Activated naive CD8-positive, alpha-beta T cell treated with anti-CD3 and anti-CD28 coated beads, Interleukin-2, amount 10 ng/mL, durations not matched to agents 7 days and 5 days (primary cell): ENCODE measurements at regions not wholly inside any gene's neighbourhood (a gene's known extent, or its start where the extent isn't known, plus 50 kb on each side); places are given as distances from the start of the nearest gene placed in this dataset.

Source experiments
- ATAC-seq: fragments of 150-1000 bp; cut with Tn5 transposase; one replicate; pipeline ENCODE4 v1.10.0; 2021; ENCODE audit warnings: low read depth, moderate library complexity
- POLR2A ChIA-PET: fragments of 350-600 bp; sonication (Branson Sonifier 250); formaldehyde crosslinking; loops from one replicate; lab custom pipeline; 2021; ENCODE audit warnings: antibody characterized with exemption; lab: Charles Lee
- DNase-seq: peaks from one replicate; pipeline ENCODE4 v3.0.0; 2021
- H3K27ac Mint-ChIP-seq: one replicate; pipeline ENCODE4 v1.8.0; 2022; ENCODE audit warnings: mild to moderate bottlenecking, mixed read lengths
- H3K27me3 Mint-ChIP-seq: one replicate; pipeline ENCODE4 v1.8.0; 2022; ENCODE audit warnings: mild to moderate bottlenecking, moderate library complexity, mixed read lengths
- H3K36me3 Mint-ChIP-seq: one replicate; pipeline ENCODE4 v1.8.0; 2021; ENCODE audit warnings: mild to moderate bottlenecking, mixed read lengths
- H3K4me1 Mint-ChIP-seq: one replicate; pipeline ENCODE4 v1.8.0; 2021; ENCODE audit warnings: mixed read lengths
- H3K4me3 Mint-ChIP-seq: one replicate; pipeline ENCODE4 v1.8.0; 2022; ENCODE audit warnings: mild to moderate bottlenecking, moderate library complexity, mixed read lengths
- H3K9me3 Mint-ChIP-seq: one replicate; pipeline ENCODE4 v1.8.0; 2021; ENCODE audit warnings: mixed read lengths

- Mint-ChIP-seq H3K9me3 (peaks cover 4% of the 10 kb centered on the region), H3K36me3 (no peaks in the 10 kb centered on the region), H3K27me3 (peaks cover 2% of the 10 kb centered on the region), H3K4me3 (no peak overlapping the region), H3K4me1 (no peaks in the 10 kb centered on the region), H3K27ac (no peak overlapping the region)
- no peak for DNase-seq
- POLR2A ChIA-PET, result no interaction called here
- ATAC-seq, result no peak
Measured at GRCh38 chr19:31085125-31085524, 264.1 kb downstream of the TSHZ3 start.

DNA sequence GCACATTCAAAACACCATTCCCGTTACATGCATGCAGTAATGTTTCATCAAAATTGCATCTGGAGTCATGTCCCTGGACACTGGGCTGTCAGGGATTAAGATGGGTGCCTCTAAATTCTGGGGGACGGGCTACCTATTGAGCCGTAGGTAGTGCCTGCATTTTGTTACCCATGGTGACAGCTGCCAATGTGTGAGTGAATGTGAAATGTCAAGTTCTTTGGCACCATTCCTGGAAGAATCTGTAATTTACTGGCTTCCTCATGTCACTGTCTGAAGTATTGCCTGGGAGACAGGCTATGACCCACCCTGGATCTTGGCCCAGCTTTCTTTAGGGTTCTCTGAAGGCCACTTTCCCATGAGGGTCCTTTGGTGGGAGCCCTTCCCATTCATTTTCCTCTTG, 266.1 kb downstream of the TSHZ3 start:
- Mint-ChIP-seq H3K27me3 (peaks cover 6% of the 10 kb centered on the region), H3K36me3 (no peaks in the 10 kb centered on the region), H3K9me3 (peaks cover 4% of the 10 kb centered on the region), H3K4me1 (no peaks in the 10 kb centered on the region), H3K27ac (no peak overlapping the region), H3K4me3 (no peak overlapping the region)
- POLR2A ChIA-PET, result no interaction called here
- no peak for DNase-seq
- ATAC-seq, result no peak

DNA sequence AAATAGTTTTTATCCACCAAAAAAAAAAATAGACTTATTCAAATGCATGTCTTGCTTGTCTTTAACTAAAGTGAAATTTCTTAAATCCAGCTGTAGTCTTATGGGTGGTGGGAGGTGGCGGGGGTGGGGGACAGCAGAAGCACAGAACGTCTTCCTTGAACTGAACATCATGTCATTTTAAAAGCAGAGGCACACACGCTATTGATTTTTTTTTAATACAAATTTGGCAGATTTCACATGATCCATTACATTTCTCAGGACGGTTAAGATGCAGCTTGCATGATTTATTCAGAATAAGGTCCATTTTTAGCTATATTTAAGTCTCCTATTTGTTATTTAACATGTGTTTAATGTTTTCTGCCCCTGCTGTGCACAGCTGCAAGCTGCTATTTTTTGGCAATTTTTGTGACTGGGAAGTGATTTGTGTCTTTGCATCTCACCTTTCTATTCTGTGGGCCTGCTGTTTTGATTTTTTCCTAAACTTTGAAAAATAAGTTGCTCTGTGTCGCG, 274.0 kb downstream of the TSHZ3 start:
- H3K4me1 Mint-ChIP-seq, result no peaks in the 10 kb centered on the region
- POLR2A ChIA-PET, result no interaction called here
- DNase-seq, result no peak
- H3K27ac Mint-ChIP-seq, result no peak overlapping the region
- H3K27me3 Mint-ChIP-seq, result peaks cover 35% of the 10 kb centered on the region
- H3K4me3 Mint-ChIP-seq, result no peak overlapping the region
- no peaks in the 10 kb centered on the region for H3K36me3 Mint-ChIP-seq
- no peak for ATAC-seq
- no peaks in the 10 kb centered on the region for H3K9me3 Mint-ChIP-seq

DNA sequence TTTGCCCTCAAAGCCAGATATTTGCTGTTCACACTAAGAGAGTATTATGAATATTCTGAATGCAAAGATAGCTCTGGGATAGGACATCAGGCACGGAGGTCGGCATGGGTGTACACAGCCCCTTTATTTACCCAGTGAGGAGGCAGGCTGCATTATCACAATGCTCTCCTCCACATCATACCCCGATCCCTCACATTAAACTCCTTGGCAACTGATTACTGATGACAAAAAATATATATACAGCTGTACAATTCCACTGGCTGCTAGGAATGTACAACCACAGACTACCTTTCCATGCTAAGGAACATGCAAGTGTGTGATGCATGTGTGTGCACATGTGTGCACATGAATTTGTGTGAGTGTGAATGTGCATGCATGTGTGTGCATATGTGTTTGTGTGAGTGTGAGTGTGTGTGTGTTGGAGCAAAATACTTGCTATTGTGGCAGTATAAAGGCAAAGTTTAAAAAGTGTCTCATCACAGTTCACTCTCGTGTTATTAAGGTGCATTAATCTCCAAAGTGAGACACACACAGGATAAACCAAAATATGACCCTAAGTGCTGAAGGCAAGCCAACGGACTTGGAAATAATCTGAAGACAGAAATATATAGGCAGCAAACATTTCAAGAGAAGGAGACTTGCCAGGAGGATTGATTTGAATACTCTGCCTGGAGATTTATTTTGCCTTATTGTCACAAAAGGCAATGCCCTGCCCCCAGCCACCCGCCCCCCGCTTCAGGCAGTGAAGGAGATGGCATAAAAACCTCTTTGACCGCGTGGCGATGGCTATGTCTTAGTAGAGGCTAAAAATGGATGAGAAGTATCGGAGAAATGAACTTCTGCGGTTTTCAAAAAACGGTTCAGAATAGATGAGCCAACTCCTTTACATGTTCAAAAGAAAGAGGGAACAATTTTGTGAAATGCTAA, 274.8 kb downstream of the TSHZ3 start:
- ATAC-seq (no peak), DNase-seq (no peak)
- Mint-ChIP-seq H3K36me3 (no peaks in the 10 kb centered on the region), H3K27ac (no peak overlapping the region), H3K4me3 (no peak overlapping the region), H3K27me3 (peaks cover 31% of the 10 kb centered on the region), H3K4me1 (no peaks in the 10 kb centered on the region), H3K9me3 (no peaks in the 10 kb centered on the region)
- POLR2A ChIA-PET, result no interaction called here

- Mint-ChIP-seq H3K27ac (no peak overlapping the region), H3K9me3 (no peaks in the 10 kb centered on the region), H3K27me3 (peaks cover 30% of the 10 kb centered on the region), H3K36me3 (no peaks in the 10 kb centered on the region), H3K4me1 (no peaks in the 10 kb centered on the region), H3K4me3 (no peak overlapping the region)
- ATAC-seq (no peak), DNase-seq (no peak)
- POLR2A ChIA-PET, result no interaction called here
Measured at GRCh38 chr19:31073485-31074198, 275.6 kb downstream of the TSHZ3 start.

DNA sequence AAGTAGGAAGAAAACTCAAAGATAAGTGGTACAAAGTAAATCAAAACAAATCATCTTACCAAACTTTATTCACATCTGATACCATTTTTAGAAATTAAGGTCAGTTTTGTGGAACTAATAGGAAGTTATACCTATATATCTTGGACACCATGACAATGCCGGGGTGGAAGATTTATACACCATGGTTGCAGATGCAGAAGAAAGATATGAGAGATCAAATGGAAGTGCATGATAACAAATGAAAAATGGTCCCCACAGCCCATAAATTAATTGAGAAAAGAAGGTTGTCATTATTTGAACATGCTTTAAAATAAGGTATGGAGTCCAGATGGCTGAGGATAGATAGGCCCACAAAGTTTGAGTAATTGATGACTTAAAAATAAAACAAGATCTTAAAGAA, 276.8 kb downstream of the TSHZ3 start:
- peaks cover 30% of the 10 kb centered on the region for H3K27me3 Mint-ChIP-seq
- no peak for ATAC-seq
- H3K4me3 Mint-ChIP-seq, result no peak overlapping the region
- no peaks in the 10 kb centered on the region for H3K4me1 Mint-ChIP-seq
- no peaks in the 10 kb centered on the region for H3K9me3 Mint-ChIP-seq
- H3K36me3 Mint-ChIP-seq, result no peaks in the 10 kb centered on the region
- no peak for DNase-seq
- no peak overlapping the region for H3K27ac Mint-ChIP-seq
- POLR2A ChIA-PET, result no interaction called here

GRCh38 chr19:31071136-31071855, 277.9 kb downstream of the TSHZ3 start:
- POLR2A ChIA-PET, result no interaction called here
- no peak for ATAC-seq

DNA sequence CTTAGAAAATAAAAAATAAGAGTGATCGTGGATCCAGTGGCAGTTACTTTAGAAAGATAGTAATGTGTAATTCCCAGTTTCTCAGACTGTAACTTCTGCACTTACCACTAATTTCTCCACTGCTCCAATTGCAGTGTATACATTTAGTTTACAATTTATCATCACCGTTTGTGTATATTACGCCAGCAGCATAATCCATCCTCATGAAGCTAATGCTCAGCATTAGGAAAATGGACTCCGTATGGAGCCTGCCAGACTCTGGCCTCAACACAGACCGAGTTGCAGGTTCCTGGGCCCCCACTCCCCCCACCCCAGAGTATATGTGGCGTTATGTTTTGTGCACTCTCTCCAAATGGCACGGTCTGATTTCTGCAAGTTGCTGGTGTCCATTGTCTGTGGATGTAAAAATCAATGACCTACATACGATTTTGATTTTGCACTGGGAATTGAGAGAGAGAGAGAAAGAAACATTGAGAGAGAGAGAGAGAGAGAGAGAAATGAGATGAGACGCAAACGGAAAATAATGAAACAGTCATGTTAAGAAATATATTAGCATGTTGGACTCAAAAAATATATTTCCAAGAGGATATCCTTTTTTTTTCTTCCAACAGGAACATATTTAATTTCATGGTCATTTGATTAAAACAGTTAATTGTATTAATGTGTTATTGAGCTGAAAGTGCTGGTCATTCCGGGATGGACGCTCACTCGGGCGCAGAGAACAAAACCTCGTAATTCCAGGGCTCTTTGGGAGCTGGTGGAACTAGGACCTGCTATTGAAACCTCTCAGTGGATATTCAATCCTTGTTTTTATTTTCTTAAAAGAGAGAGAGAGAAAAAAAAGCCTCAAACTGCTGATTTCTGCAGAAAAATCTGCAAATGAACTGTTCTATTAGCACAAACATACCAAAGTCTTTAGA, 278.8 kb downstream of the TSHZ3 start:
- Mint-ChIP-seq H3K9me3 (no peaks in the 10 kb centered on the region), H3K4me3 (no peak overlapping the region), H3K27ac (no peak overlapping the region), H3K27me3 (peaks cover 30% of the 10 kb centered on the region), H3K36me3 (no peaks in the 10 kb centered on the region), H3K4me1 (no peaks in the 10 kb centered on the region)
- DNase-seq (no peak), ATAC-seq (no peak)
- POLR2A ChIA-PET, result no interaction called here

More at GRCh38 chr19:31071136-31071855, 277.9 kb downstream of the TSHZ3 start:
- Mint-ChIP-seq H3K27me3 (peaks cover 30% of the 10 kb centered on the region), H3K36me3 (no peaks in the 10 kb centered on the region), H3K27ac (no peak overlapping the region), H3K4me1 (no peaks in the 10 kb centered on the region), H3K9me3 (no peaks in the 10 kb centered on the region), H3K4me3 (no peak overlapping the region)
- DNase-seq, result no peak

- Mint-ChIP-seq H3K36me3 (no peaks in the 10 kb centered on the region), H3K27me3 (peaks cover 21% of the 10 kb centered on the region), H3K4me1 (no peaks in the 10 kb centered on the region), H3K27ac (no peak overlapping the region), H3K4me3 (no peak overlapping the region), H3K9me3 (no peaks in the 10 kb centered on the region)
- POLR2A ChIA-PET, result no interaction called here
- DNase-seq (no peak), ATAC-seq (no peak)
Measured at GRCh38 chr19:31068268-31068667, 281.0 kb downstream of the TSHZ3 start.

DNA sequence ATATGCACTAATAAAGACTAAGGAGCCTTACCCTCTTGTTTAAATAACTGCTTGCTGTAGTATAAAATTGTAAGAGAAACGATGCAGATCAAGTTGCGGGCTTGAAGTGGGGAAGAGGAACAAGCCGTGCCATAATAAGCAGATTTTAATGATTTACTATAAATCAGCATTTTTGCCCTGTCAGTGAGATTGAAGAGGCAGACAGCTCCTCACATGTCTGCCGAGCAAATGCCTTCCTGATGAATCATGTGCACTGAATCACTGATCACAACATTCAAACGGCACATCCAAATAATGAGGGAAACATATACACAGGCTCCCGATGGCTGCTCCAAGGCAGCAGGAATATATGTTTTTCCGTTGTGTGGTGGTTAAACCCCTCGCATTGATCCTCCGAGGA, 282.9 kb downstream of the TSHZ3 start:
- DNase-seq (no peak), ATAC-seq (no peak)
- Mint-ChIP-seq H3K36me3 (no peaks in the 10 kb centered on the region), H3K9me3 (peaks cover 2% of the 10 kb centered on the region), H3K4me1 (no peaks in the 10 kb centered on the region), H3K4me3 (no peak overlapping the region), H3K27ac (no peak overlapping the region), H3K27me3 (peaks cover 3% of the 10 kb centered on the region)
- POLR2A ChIA-PET, result no interaction called here

- ATAC-seq, result no peak
Measured at GRCh38 chr19:31064491-31064890, 284.7 kb downstream of the TSHZ3 start.

GRCh38 chr19:31058676-31059340, 290.4 kb downstream of the TSHZ3 start:
- Mint-ChIP-seq H3K27ac (no peak overlapping the region), H3K9me3 (peaks cover 10% of the 10 kb centered on the region), H3K4me1 (no peaks in the 10 kb centered on the region), H3K4me3 (no peak overlapping the region), H3K27me3 (no peaks in the 10 kb centered on the region), H3K36me3 (no peaks in the 10 kb centered on the region)
- no peak for DNase-seq
- POLR2A ChIA-PET, result no interaction called here
- no peak for ATAC-seq

More at GRCh38 chr19:31064491-31064890, 284.7 kb downstream of the TSHZ3 start:
- peaks cover 10% of the 10 kb centered on the region for H3K9me3 Mint-ChIP-seq
- DNase-seq, result no peak
- no peak overlapping the region for H3K27ac Mint-ChIP-seq
- no peaks in the 10 kb centered on the region for H3K27me3 Mint-ChIP-seq
- POLR2A ChIA-PET, result no interaction called here
- H3K4me1 Mint-ChIP-seq, result no peaks in the 10 kb centered on the region
- no peaks in the 10 kb centered on the region for H3K36me3 Mint-ChIP-seq
- no peak overlapping the region for H3K4me3 Mint-ChIP-seq
